Endothelial cell of umbilical vein (primary cell): ENCODE measurements at regions not wholly inside any gene's neighbourhood (a gene's known extent, or its start where the extent isn't known, plus 50 kb on each side); places are given as distances from the start of the nearest gene placed in this dataset.

Source experiments
- EZH2 ChIP-seq: IDR thresholded peaks from 2 replicates; pipeline ENCODE4 v1.6.1; 2012; ENCODE audit warnings: borderline replicate concordance, low read depth, mild to moderate bottlenecking, moderate library complexity, low read length, inconsistent platforms; ENCODE audit not compliant: severe bottlenecking
- FOS ChIP-seq: IDR thresholded peaks from 2 replicates; pipeline ENCODE4 v1.6.1; 2011; ENCODE audit warnings: mild to moderate bottlenecking, low read length, moderate library complexity, borderline replicate concordance; ENCODE audit not compliant: insufficient read depth
- JUN ChIP-seq: IDR thresholded peaks from 2 replicates; pipeline ENCODE4 v1.6.1; 2011; ENCODE audit warnings: borderline replicate concordance, low read depth; ENCODE audit not compliant: insufficient read length, insufficient read depth
- MYC ChIP-seq: IDR thresholded peaks from one replicate; pipeline ENCODE4 v1.6.1; 2011; ENCODE audit warnings: mild to moderate bottlenecking, low read depth, low read length
- POLR2A ChIP-seq: IDR thresholded peaks from 2 replicates; pipeline ENCODE4 v1.6.1; 2012; ENCODE audit warnings: low read depth, mild to moderate bottlenecking, control low read depth, low read length
- POLR2AphosphoS5 ChIP-seq: IDR thresholded peaks from 2 replicates; pipeline ENCODE4 v1.6.1; 2012; ENCODE audit warnings: low read depth, mild to moderate bottlenecking, control low read depth, low read length, moderate library complexity; ENCODE audit not compliant: insufficient read depth
- TF ChIP-seq, protein P1 (sequence below), 2 donors: IDR thresholded peaks; 1 replicate in 1 of 2; 2 replicates in 1 of 2; pipeline ENCODE4 v1.5.1; 2011; ENCODE audit warnings: low read length in 2 of 2, mild to moderate bottlenecking in 2 of 2, moderate library complexity in 2 of 2, control low read depth in 1 of 2, inconsistent platforms in 1 of 2, low read depth in 1 of 2; ENCODE audit not compliant: insufficient read depth in 1 of 2; ENCODE audit errors: extremely low read depth in 1 of 2
- TF ChIP-seq, protein P2 (sequence below): IDR thresholded peaks from 2 replicates; pipeline ENCODE4 v1.6.1; 2011; ENCODE audit not compliant: insufficient read depth, insufficient read length

DNA sequence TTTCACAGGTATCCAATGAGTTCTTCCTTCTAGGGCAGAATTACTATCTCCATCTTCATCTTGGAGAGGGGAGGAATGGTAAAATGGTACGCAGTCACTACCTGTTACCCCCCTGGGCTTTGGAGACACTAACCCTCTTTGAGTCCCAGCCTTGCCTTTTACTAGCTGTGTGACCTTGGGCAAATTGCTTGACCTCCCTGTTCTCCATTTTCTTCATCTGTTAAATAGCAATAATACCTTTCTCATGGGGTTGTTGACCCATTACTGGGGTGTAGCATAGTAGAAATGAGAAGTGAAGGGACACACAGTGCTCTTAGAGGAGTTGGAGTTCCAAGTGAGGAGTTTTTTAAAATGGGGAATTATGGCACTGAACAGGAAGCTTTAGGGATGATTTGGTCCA, 324.7 kb downstream of the FOXL1 start:
- TF ChIP-seq POLR2AphosphoS5 (no peak), POLR2A (no peak), EZH2 (no peak), JUN (no peak), FOS (no peak), MYC (no peak)
- TF ChIP-seq, protein P1, sequence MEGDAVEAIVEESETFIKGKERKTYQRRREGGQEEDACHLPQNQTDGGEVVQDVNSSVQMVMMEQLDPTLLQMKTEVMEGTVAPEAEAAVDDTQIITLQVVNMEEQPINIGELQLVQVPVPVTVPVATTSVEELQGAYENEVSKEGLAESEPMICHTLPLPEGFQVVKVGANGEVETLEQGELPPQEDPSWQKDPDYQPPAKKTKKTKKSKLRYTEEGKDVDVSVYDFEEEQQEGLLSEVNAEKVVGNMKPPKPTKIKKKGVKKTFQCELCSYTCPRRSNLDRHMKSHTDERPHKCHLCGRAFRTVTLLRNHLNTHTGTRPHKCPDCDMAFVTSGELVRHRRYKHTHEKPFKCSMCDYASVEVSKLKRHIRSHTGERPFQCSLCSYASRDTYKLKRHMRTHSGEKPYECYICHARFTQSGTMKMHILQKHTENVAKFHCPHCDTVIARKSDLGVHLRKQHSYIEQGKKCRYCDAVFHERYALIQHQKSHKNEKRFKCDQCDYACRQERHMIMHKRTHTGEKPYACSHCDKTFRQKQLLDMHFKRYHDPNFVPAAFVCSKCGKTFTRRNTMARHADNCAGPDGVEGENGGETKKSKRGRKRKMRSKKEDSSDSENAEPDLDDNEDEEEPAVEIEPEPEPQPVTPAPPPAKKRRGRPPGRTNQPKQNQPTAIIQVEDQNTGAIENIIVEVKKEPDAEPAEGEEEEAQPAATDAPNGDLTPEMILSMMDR (IDR thresholded peaks at IDR 0.05; ENCODE audit: extremely low read depth in 1 of 2, insufficient read depth in 1 of 2, low read depth in 1 of 2, low read length in 2 of 2), result no peak
- TF ChIP-seq, protein P2, sequence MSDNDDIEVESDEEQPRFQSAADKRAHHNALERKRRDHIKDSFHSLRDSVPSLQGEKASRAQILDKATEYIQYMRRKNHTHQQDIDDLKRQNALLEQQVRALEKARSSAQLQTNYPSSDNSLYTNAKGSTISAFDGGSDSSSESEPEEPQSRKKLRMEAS, result no peak
